ENCODE measurements at regions not wholly inside any gene's neighbourhood (a gene's known extent, or its start where the extent isn't known, plus 50 kb on each side); places are given as distances from the start of the nearest gene placed in this dataset.

- no peak for DNase-seq
- Histone ChIP-seq H3K27me3 (ENCODE audit: low read length) (peaks cover 27% of the 10 kb centered on the region), H3K9me3 (ENCODE audit: low read length) (peaks cover 6% of the 10 kb centered on the region; the same call in 1 of the 2 replicates), H3K36me3 (ENCODE audit: low read depth, low read length) (no peaks in the 10 kb centered on the region), H3K4me1 (ENCODE audit: insufficient read depth, low read length) (no peaks in the 10 kb centered on the region), H3K9ac (ENCODE audit: low read length) (no peak overlapping the region), H3K27ac (ENCODE audit: low read length) (no peak overlapping the region), H3F3A (ENCODE audit: low read length, unreplicated experiment) (no peaks in the 10 kb centered on the region), H3K79me2 (ENCODE audit: low read length) (no peaks in the 10 kb centered on the region), H4K20me1 (ENCODE audit: low read length) (no peaks in the 10 kb centered on the region), H3K9me2 (replicated peaks; ENCODE audit: low read length) (no peaks in the 10 kb centered on the region), H3K4me2 (ENCODE audit: low read length) (no peak overlapping the region), H3K4me3 (ENCODE audit: low read length) (no peak overlapping the region), H2AFZ (ENCODE audit: low read length) (no peak overlapping the region)
- ATAC-seq = no peak
- POLR2A ChIA-PET (ENCODE audit: unreplicated experiment) = no interaction called here
- intact Hi-C loops (cut with micrococcal nuclease) = no loop called here
- CTCF ChIA-PET = no interaction called here
- no peak for TF ChIP-seq EZH2 (IDR thresholded peaks at IDR 0.05; ENCODE audit: low read length, unreplicated experiment)
- no peak for TF ChIP-seq EZH2phosphoT487 (IDR thresholded peaks at IDR 0.05; ENCODE audit: borderline replicate concordance, low read length)
- no peak for TF ChIP-seq CTCF (conservative IDR thresholded peaks at IDR 0.05; ENCODE audit: low read depth, low read length)
- no TSS peak for BruUV-seq (replicated peaks)
Observed at GRCh38 chr17:73874008-73874720, 229.9 kb upstream of the SDK2 start.

- TF ChIP-seq EZH2 (IDR thresholded peaks at IDR 0.05; ENCODE audit: low read length, unreplicated experiment) (no peak), CTCF (conservative IDR thresholded peaks at IDR 0.05; ENCODE audit: low read depth, low read length) (no peak), EZH2phosphoT487 (IDR thresholded peaks at IDR 0.05; ENCODE audit: borderline replicate concordance, low read length) (no peak)
- H3K4me2 ChIP-seq (ENCODE audit: low read length) = no peak overlapping the region
- CTCF ChIA-PET = no interaction called here
- no peak overlapping the region for H3K4me3 ChIP-seq (ENCODE audit: low read length)
- ATAC-seq (no peak), DNase-seq (no peak)
- H3K9ac ChIP-seq (ENCODE audit: low read length) = no peak overlapping the region
- H3K4me1 ChIP-seq (ENCODE audit: insufficient read depth, low read length) = no peaks in the 10 kb centered on the region
- H3K79me2 ChIP-seq (ENCODE audit: low read length) = no peaks in the 10 kb centered on the region
- peaks cover 39% of the 10 kb centered on the region for H3K27me3 ChIP-seq (ENCODE audit: low read length)
- peaks cover 6% of the 10 kb centered on the region; the same call in 1 of the 2 replicates for H3K9me3 ChIP-seq (ENCODE audit: low read length)
- POLR2A ChIA-PET (ENCODE audit: unreplicated experiment) = no interaction called here
- intact Hi-C loops (cut with micrococcal nuclease) = no loop called here
- no peaks in the 10 kb centered on the region for H3K9me2 ChIP-seq (replicated peaks; ENCODE audit: low read length)
- no peaks in the 10 kb centered on the region for H4K20me1 ChIP-seq (ENCODE audit: low read length)
- H3F3A ChIP-seq (ENCODE audit: low read length, unreplicated experiment) = no peaks in the 10 kb centered on the region
- BruUV-seq (replicated peaks) = no TSS peak
- H3K36me3 ChIP-seq (ENCODE audit: low read depth, low read length) = no peaks in the 10 kb centered on the region
- H2AFZ ChIP-seq (ENCODE audit: low read length) = no peak overlapping the region
- H3K27ac ChIP-seq (ENCODE audit: low read length) = no peak overlapping the region
Observed at GRCh38 chr17:73875346-73875745, 231.1 kb upstream of the SDK2 start.

GRCh38 chr17:73877962-73878361 lies 233.7 kb upstream of the SDK2 start:
- no peak overlapping the region for H3K27ac ChIP-seq (ENCODE audit: low read length)
- DNase-seq (no peak), ATAC-seq (no peak)
- peaks cover 54% of the 10 kb centered on the region for H3K27me3 ChIP-seq (ENCODE audit: low read length)
- H3K4me3 ChIP-seq (ENCODE audit: low read length) = no peak overlapping the region
- H3K36me3 ChIP-seq (ENCODE audit: low read depth, low read length) = no peaks in the 10 kb centered on the region
- H3K9me3 ChIP-seq (ENCODE audit: low read length) = peaks cover 5% of the 10 kb centered on the region; the same call in 1 of the 2 replicates
- no peaks in the 10 kb centered on the region for H3K79me2 ChIP-seq (ENCODE audit: low read length)
- H3K4me1 ChIP-seq (ENCODE audit: insufficient read depth, low read length) = no peaks in the 10 kb centered on the region
- H4K20me1 ChIP-seq (ENCODE audit: low read length) = no peaks in the 10 kb centered on the region
- H3F3A ChIP-seq (ENCODE audit: low read length, unreplicated experiment) = no peaks in the 10 kb centered on the region
- no peak overlapping the region for H3K4me2 ChIP-seq (ENCODE audit: low read length)
- no peak for TF ChIP-seq EZH2phosphoT487 (IDR thresholded peaks at IDR 0.05; ENCODE audit: borderline replicate concordance, low read length)
- TF ChIP-seq EZH2 (IDR thresholded peaks at IDR 0.05; ENCODE audit: low read length, unreplicated experiment) = no peak
- no peak for TF ChIP-seq CTCF (conservative IDR thresholded peaks at IDR 0.05; ENCODE audit: low read depth, low read length)
- ChIA-PET POLR2A (ENCODE audit: unreplicated experiment) (no interaction called here), CTCF (no interaction called here)
- H2AFZ ChIP-seq (ENCODE audit: low read length) = no peak overlapping the region
- H3K9ac ChIP-seq (ENCODE audit: low read length) = no peak overlapping the region
- intact Hi-C loops (cut with micrococcal nuclease) = no loop called here
- no TSS peak for BruUV-seq (replicated peaks)
- no peaks in the 10 kb centered on the region for H3K9me2 ChIP-seq (replicated peaks; ENCODE audit: low read length)

All from PC-3 (cell line).